Loucy (cell line): ENCODE measurements at regions not wholly inside any gene's neighbourhood (a gene's known extent, or its start where the extent isn't known, plus 50 kb on each side); places are given as distances from the start of the nearest gene placed in this dataset.
"Not testable (repeated sequence)": the region's sequence is repeated elsewhere in the genome, so short reads cannot be mapped to it uniquely, and the experiment has no call there.

Experiments used
- CTCF ChIP-seq: fragments of 200-600 bp; sonication (generic); conservative IDR thresholded peaks from 2 replicates; pipeline ENCODE4 v1.5.1; 2014; ENCODE audit warnings: mild to moderate bottlenecking, antibody characterized with exemption, low read length
- EZH2phosphoT487 ChIP-seq: fragments of 200-600 bp; IDR thresholded peaks from 2 replicates; pipeline ENCODE4 v1.6.1; 2018; ENCODE audit warnings: antibody characterized with exemption, mild to moderate bottlenecking, moderate library complexity, borderline replicate concordance

DNA sequence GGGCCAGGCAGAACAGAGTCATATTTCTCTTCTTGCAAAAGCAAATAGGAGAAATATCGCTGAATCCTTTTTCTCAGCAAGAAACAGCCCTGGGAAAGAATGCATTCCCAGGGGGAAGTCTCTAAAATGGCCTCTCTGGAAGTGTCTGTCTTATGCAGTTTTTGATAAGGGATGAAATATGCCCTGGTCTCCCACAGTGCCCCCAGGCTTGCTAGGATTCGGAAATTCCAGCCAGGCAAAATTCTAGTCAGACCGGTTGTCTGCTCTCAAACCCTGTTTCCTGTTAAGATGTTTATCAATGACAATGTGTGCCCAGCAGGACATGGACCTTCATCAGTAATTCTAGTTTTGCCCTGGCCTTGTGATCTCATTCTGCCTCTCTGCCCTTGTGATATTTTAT is 448.3 kb upstream of the HTR1E start:
- not testable (repeated sequence) for TF ChIP-seq CTCF, EZH2phosphoT487
